Calu3 (cell line): ENCODE measurements at regions not wholly inside any gene's neighbourhood (a gene's known extent, or its start where the extent isn't known, plus 50 kb on each side); places are given as distances from the start of the nearest gene placed in this dataset.

Experiments used
- BruUV-seq: library from RNA; stranded (reverse); fragments of 400-500 nt; replicated peaks from 2 replicates; lab custom pipeline; 2021; lab: Mats Ljungman, UMichigan
- CTCF ChIA-PET: fragments of 300-600 bp; sonication (Branson Sonifier 250); formaldehyde crosslinking; loops from one replicate; lab custom pipeline; 2022; ENCODE audit warnings: antibody characterized with exemption; lab: Charles Lee
- DNase-seq: peaks from one replicate; pipeline ENCODE4 v3.0.0; 2022
- H3K27ac Mint-ChIP-seq: one replicate; pipeline ENCODE4 v1.8.0; 2022; ENCODE audit warnings: mixed read lengths; ENCODE audit not compliant: unreplicated experiment
- H3K27me3 Mint-ChIP-seq: one replicate; pipeline ENCODE4 v1.8.0; 2022; ENCODE audit warnings: mixed read lengths; ENCODE audit not compliant: unreplicated experiment
- H3K36me3 Mint-ChIP-seq: one replicate; pipeline ENCODE4 v1.8.0; 2022; ENCODE audit warnings: mild to moderate bottlenecking, moderate library complexity, mixed read lengths; ENCODE audit not compliant: insufficient read depth, unreplicated experiment
- H3K4me1 Mint-ChIP-seq: one replicate; pipeline ENCODE4 v1.8.0; 2022; ENCODE audit warnings: mild to moderate bottlenecking, low read depth, mixed read lengths; ENCODE audit not compliant: unreplicated experiment
- H3K4me3 Mint-ChIP-seq: one replicate; pipeline ENCODE4 v1.8.0; 2022; ENCODE audit warnings: mild to moderate bottlenecking, low read depth, moderate library complexity, mixed read lengths; ENCODE audit not compliant: unreplicated experiment
- H3K9me3 Mint-ChIP-seq: one replicate; pipeline ENCODE4 v1.8.0; 2022; ENCODE audit warnings: low read depth, mixed read lengths; ENCODE audit not compliant: unreplicated experiment
- CTCF ChIP-seq: fragments of 200-600 bp; IDR thresholded peaks from one replicate; pipeline ENCODE4 v1.8.0; 2022; ENCODE audit warnings: antibody characterized with exemption; ENCODE audit not compliant: unreplicated experiment
- intact Hi-C: fragments of 100-400 bp; cut with micrococcal nuclease; formaldehyde crosslinking; loops from one replicate; pipeline ENCODE4 v1.10.0; 2022; ENCODE audit not compliant: unreplicated experiment

GRCh38 chr6:148195511-148195910 is 147.1 kb upstream of the SASH1 start:
- Mint-ChIP-seq H3K4me3 (no peak overlapping the region), H3K9me3 (peaks cover 6% of the 10 kb centered on the region), H3K36me3 (no peaks in the 10 kb centered on the region), H3K4me1 (peaks cover 26% of the 10 kb centered on the region), H3K27me3 (no peaks in the 10 kb centered on the region), H3K27ac (no peak overlapping the region)
- TF ChIP-seq CTCF, result no peak
- CTCF ChIA-PET, result no interaction called here
- BruUV-seq, result no TSS peak
- intact Hi-C loops, result no loop called here
- DNase-seq, result no peak

GRCh38 chr6:148199584-148199983 is 143.1 kb upstream of the SASH1 start:
- TF ChIP-seq CTCF, result no peak
- Mint-ChIP-seq H3K27me3 (no peaks in the 10 kb centered on the region), H3K4me3 (no peak overlapping the region), H3K9me3 (peaks cover 6% of the 10 kb centered on the region), H3K27ac (no peak overlapping the region), H3K36me3 (no peaks in the 10 kb centered on the region), H3K4me1 (peaks cover 17% of the 10 kb centered on the region)
- intact Hi-C loops, result no loop called here
- DNase-seq, result no peak
- CTCF ChIA-PET, result no interaction called here
- no TSS peak for BruUV-seq

GRCh38 chr6:148200293-148200692 is 142.3 kb upstream of the SASH1 start:
- intact Hi-C loops, result no loop called here
- Mint-ChIP-seq H3K36me3 (no peaks in the 10 kb centered on the region), H3K27ac (no peak overlapping the region), H3K4me1 (peaks cover 17% of the 10 kb centered on the region), H3K4me3 (no peak overlapping the region), H3K9me3 (peaks cover 6% of the 10 kb centered on the region), H3K27me3 (no peaks in the 10 kb centered on the region)
- BruUV-seq, result no TSS peak
- CTCF ChIA-PET, result no interaction called here
- TF ChIP-seq CTCF, result no peak
- no peak for DNase-seq

- H3K27ac Mint-ChIP-seq, result no peak overlapping the region
- CTCF ChIA-PET, result no interaction called here
- no TSS peak for BruUV-seq
- no peaks in the 10 kb centered on the region for H3K27me3 Mint-ChIP-seq
- no peak for TF ChIP-seq CTCF
- peaks cover 6% of the 10 kb centered on the region for H3K9me3 Mint-ChIP-seq
- peaks cover 17% of the 10 kb centered on the region for H3K4me1 Mint-ChIP-seq
- intact Hi-C loops, result no loop called here
- DNase-seq, result no peak
- no peaks in the 10 kb centered on the region for H3K36me3 Mint-ChIP-seq
- H3K4me3 Mint-ChIP-seq, result no peak overlapping the region
Observed at GRCh38 chr6:148200781-148201180, 141.9 kb upstream of the SASH1 start.
